Natural killer cell (primary cell): ENCODE measurements at regions not wholly inside any gene's neighbourhood (a gene's known extent, or its start where the extent isn't known, plus 50 kb on each side); places are given as distances from the start of the nearest gene placed in this dataset.

Experiments used
- ATAC-seq, 3 donors: fragments of 150-1000 bp in 2 of 3; fragments of 200-7000 bp in 1 of 3; cut with Tn5 transposase; 1 replicate in 1 of 3; 2 replicates in 2 of 3; pipeline ENCODE4 v1.10.0; 2021; ENCODE audit warnings: mild to moderate bottlenecking in 2 of 3, moderate library complexity in 2 of 3
- DNase-seq, 2 donors: peaks; one replicate each; pipeline versions ENCODE4 v3.0.0 to v3.0.0-alpha.2; 2013 to 2021; ENCODE audit warnings: mixed read lengths in 1 of 2
- H3K27ac ChIP-seq: one replicate; pipeline ENCODE4 v1.5.1; 2013; ENCODE audit warnings: mild to moderate bottlenecking, low read length
- H3K27me3 ChIP-seq: one replicate; pipeline ENCODE4 v1.6.1; 2013; ENCODE audit warnings: low read length; ENCODE audit not compliant: control insufficient read depth, insufficient read depth
- H3K36me3 ChIP-seq: one replicate; pipeline ENCODE4 v1.6.1; 2013; ENCODE audit warnings: low read length; ENCODE audit not compliant: control insufficient read depth, insufficient read depth
- H3K4me1 ChIP-seq: one replicate; pipeline ENCODE4 v1.6.1; 2013; ENCODE audit warnings: low read length; ENCODE audit not compliant: control insufficient read depth, insufficient read depth
- H3K4me3 ChIP-seq: one replicate; pipeline ENCODE4 v1.5.1; 2013; ENCODE audit warnings: low read length
- H3K9me3 ChIP-seq: one replicate; pipeline ENCODE4 v1.6.1; 2013; ENCODE audit warnings: low read length; ENCODE audit not compliant: control insufficient read depth, insufficient read depth
- H3K27ac Mint-ChIP-seq, 2 donors: one replicate each; pipeline ENCODE4 v1.8.0; 2022; ENCODE audit warnings: mild to moderate bottlenecking in 2 of 2, mixed read lengths in 2 of 2, moderate library complexity in 1 of 2
- H3K27me3 Mint-ChIP-seq, 2 donors: one replicate each; pipeline ENCODE4 v1.8.0; 2022; ENCODE audit warnings: low read depth in 2 of 2, mixed read lengths in 2 of 2
- H3K36me3 Mint-ChIP-seq: one replicate; pipeline ENCODE4 v1.8.0; 2022; ENCODE audit warnings: mixed read lengths
- H3K4me1 Mint-ChIP-seq, 2 donors: one replicate each; pipeline ENCODE4 v1.8.0; 2022; ENCODE audit warnings: mixed read lengths in 2 of 2
- H3K4me3 Mint-ChIP-seq: one replicate; pipeline ENCODE4 v1.8.0; 2022; ENCODE audit warnings: mild to moderate bottlenecking, moderate library complexity, mixed read lengths
- H3K9me3 Mint-ChIP-seq, 2 donors: one replicate each; pipeline ENCODE4 v1.8.0; 2022; ENCODE audit warnings: mixed read lengths in 2 of 2
- CTCF ChIP-seq: fragments of 200-600 bp; IDR thresholded peaks from one replicate; pipeline ENCODE4 v1.8.0; 2022; ENCODE audit warnings: antibody characterized with exemption
- WGBS: methylation state at CpG from one replicate; pipeline ENCODE4 v1.1.7; 2013; ENCODE audit warnings: missing lambda C conversion rate; ENCODE audit not compliant: insufficient coverage; 5-methylcytosine and 5-hydroxymethylcytosine counted together
- intact Hi-C: fragments of 100-400 bp; cut with micrococcal nuclease; formaldehyde crosslinking; loops from one replicate; pipeline ENCODE4 v1.14.2; 2022

- no peak for TF ChIP-seq CTCF
- Histone ChIP-seq H3K27ac (no peak overlapping the region), H3K27me3 (no peaks in the 10 kb centered on the region), H3K4me3 (no peak overlapping the region), H3K9me3 (peaks cover 17% of the 10 kb centered on the region), H3K36me3 (no peaks in the 10 kb centered on the region), H3K4me1 (no peaks in the 10 kb centered on the region)
- DNase-seq (no peak), ATAC-seq (no peak)
- Mint-ChIP-seq H3K27me3 (no peaks in the 10 kb centered on the region), H3K4me3 (no peak overlapping the region), H3K4me1 (no peaks in the 10 kb centered on the region), H3K27ac (no peak overlapping the region), H3K9me3 (peaks cover 12 to 14% of the 10 kb centered on the region in 2 donors), H3K36me3 (no peaks in the 10 kb centered on the region)
- intact Hi-C loops, result no loop called here
- no CpG with 5 or more reads among the region's 1 CpG for WGBS
Observed at GRCh38 chr14:44374906-44375305, 132.2 kb downstream of the FSCB start.

- no peaks in the 10 kb centered on the region for H3K27me3 ChIP-seq
- no peak overlapping the region for H3K27ac ChIP-seq
- no peaks in the 10 kb centered on the region for H3K36me3 ChIP-seq
- no peak for TF ChIP-seq CTCF
- Mint-ChIP-seq H3K4me3 (no peak overlapping the region), H3K27ac (no peak overlapping the region), H3K36me3 (no peaks in the 10 kb centered on the region), H3K27me3 (no peaks in the 10 kb centered on the region), H3K4me1 (no peaks in the 10 kb centered on the region), H3K9me3 (peaks cover 15 to 17% of the 10 kb centered on the region in 2 donors)
- no peak overlapping the region for H3K4me3 ChIP-seq
- intact Hi-C loops, result no loop called here
- peaks cover 16% of the 10 kb centered on the region for H3K9me3 ChIP-seq
- 94% methylated on average over 1 of the region's 1 CpG for WGBS
- ATAC-seq (no peak), DNase-seq (no peak)
- no peaks in the 10 kb centered on the region for H3K4me1 ChIP-seq
Observed at GRCh38 chr14:44372807-44373489, 134.1 kb downstream of the FSCB start.

- ATAC-seq, result no peak
- Mint-ChIP-seq H3K36me3 (no peaks in the 10 kb centered on the region), H3K4me3 (no peak overlapping the region), H3K4me1 (no peaks in the 10 kb centered on the region), H3K9me3 (peaks cover 13% of the 10 kb centered on the region in 2 donors), H3K27me3 (no peaks in the 10 kb centered on the region), H3K27ac (no peak overlapping the region)
- no peaks in the 10 kb centered on the region for H3K36me3 ChIP-seq
- no peak overlapping the region for H3K27ac ChIP-seq
- H3K27me3 ChIP-seq, result no peaks in the 10 kb centered on the region
- no peak overlapping the region for H3K4me3 ChIP-seq
- H3K9me3 ChIP-seq, result peaks cover 9% of the 10 kb centered on the region
- intact Hi-C loops, result no loop called here
- no peaks in the 10 kb centered on the region for H3K4me1 ChIP-seq
- no peak for TF ChIP-seq CTCF
- DNase-seq, result no peak
Observed at GRCh38 chr14:44372231-44372630, 134.9 kb downstream of the FSCB start.

- no peak overlapping the region for H3K4me3 Mint-ChIP-seq
- no peak overlapping the region for H3K4me3 ChIP-seq
- intact Hi-C loops, result no loop called here
- WGBS, result no CpG with 5 or more reads among the region's 1 CpG
- ATAC-seq, result no peak
- no peaks in the 10 kb centered on the region for H3K9me3 ChIP-seq
- no peaks in the 10 kb centered on the region for H3K36me3 ChIP-seq
- H3K27me3 ChIP-seq, result no peaks in the 10 kb centered on the region
- DNase-seq, result no peak
- no peak for TF ChIP-seq CTCF
- H3K9me3 Mint-ChIP-seq, result peaks cover 13 to 14% of the 10 kb centered on the region in 2 donors
- no peak overlapping the region for H3K27ac ChIP-seq
- H3K27ac Mint-ChIP-seq, result no peak overlapping the region
- H3K27me3 Mint-ChIP-seq, result no peaks in the 10 kb centered on the region
- no peaks in the 10 kb centered on the region for H3K4me1 ChIP-seq
- no peaks in the 10 kb centered on the region for H3K4me1 Mint-ChIP-seq
- no peaks in the 10 kb centered on the region for H3K36me3 Mint-ChIP-seq
Observed at GRCh38 chr14:44370727-44371126, 136.4 kb downstream of the FSCB start.
